ENCODE measurements at regions not wholly inside any gene's neighbourhood (a gene's known extent, or its start where the extent isn't known, plus 50 kb on each side); places are given as distances from the start of the nearest gene placed in this dataset.

DNA sequence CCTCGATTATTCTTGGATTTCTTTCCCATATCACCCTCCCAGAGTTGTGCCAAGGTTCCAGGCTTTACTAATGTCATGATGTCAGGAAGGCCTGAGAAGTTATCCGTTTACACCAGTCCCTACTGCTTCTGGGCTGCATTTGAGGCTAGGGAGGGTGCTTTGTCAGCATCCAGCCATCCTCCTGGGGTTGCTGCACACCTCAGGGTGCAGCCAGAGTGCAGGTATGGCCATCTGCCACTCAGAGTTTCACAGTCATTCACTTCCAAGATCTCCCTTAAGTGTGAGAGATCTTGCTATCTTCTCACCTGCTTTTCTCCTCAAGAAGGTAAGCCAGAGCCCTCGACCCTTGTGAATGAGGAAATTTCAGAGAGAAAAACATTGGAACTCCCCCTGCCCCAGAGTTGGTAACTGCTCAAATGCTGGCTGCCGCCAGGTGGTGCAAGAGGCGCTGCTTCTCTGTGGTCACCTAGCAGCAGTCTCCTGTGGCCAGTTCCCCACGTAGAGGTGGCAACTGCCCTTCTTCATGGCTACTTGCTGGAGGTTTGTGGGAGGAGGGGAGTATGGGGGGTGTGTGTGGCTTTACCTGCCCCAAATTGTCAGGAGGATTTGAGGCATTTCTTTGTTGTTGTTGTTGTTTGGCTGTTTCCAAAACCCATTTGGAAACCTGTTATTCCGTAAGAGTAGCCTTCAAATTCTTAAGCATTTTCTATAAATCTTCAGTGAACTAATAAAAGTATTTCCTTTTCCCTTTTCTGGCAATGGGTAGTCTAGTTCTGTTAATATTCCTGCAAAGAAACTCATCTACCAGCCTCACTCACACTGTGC is 259.6 kb upstream of the DMRT1 start:
- H3K79me2 ChIP-seq (ENCODE audit: insufficient read depth, low read length): no peaks in the 10 kb centered on the region

DNA sequence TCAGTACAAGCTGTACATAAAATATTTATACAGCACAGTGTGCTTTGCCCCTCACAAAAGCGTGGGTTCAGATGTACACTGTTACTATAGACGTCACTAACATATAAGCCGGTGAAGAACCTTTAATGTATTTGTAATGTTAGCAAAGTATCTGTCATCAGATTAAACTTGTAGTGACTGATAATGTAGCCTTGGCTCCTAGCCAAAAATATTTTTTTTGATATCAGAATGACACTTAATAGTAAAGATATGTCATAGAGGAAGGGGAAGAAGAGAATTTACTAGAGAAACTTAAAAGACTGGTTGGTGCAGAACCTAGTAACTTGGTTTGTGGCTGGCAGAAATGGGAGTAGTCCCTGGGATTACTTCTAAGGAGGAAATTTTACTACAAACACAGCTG is 258.7 kb upstream of the DMRT1 start:
- Histone ChIP-seq H3K79me2 (ENCODE audit: insufficient read depth, low read length) (no peaks in the 10 kb centered on the region), H3K36me3 (ENCODE audit: insufficient read depth, low read length) (no peaks in the 10 kb centered on the region), H3K9me2 (replicated peaks; ENCODE audit: low read depth, low read length) (no peaks in the 10 kb centered on the region), H4K20me1 (ENCODE audit: insufficient read depth, low read length, poor library complexity, severe bottlenecking) (no peaks in the 10 kb centered on the region), H3K4me1 (ENCODE audit: insufficient read depth, low read length, poor library complexity, severe bottlenecking) (no peaks in the 10 kb centered on the region), H3K9me3 (ENCODE audit: insufficient read depth, low read depth, low read length) (no peaks in the 10 kb centered on the region), H3K4me3 (ENCODE audit: low read length, poor library complexity, severe bottlenecking) (no peak overlapping the region), H3K27me3 (ENCODE audit: insufficient read depth, low read length, poor library complexity, severe bottlenecking) (no peaks in the 10 kb centered on the region), H2AFZ (ENCODE audit: low read length) (no peak overlapping the region), H3K9ac (ENCODE audit: low read depth, low read length, poor library complexity, severe bottlenecking) (no peak overlapping the region), H3F3A (ENCODE audit: low read depth) (no peaks in the 10 kb centered on the region), H3K4me2 (ENCODE audit: low read depth, low read length, poor library complexity, severe bottlenecking) (no peak overlapping the region)
- TF ChIP-seq EZH2phosphoT487 (IDR thresholded peaks at IDR 0.05; ENCODE audit: borderline replicate concordance): no peak
- TF ChIP-seq, protein P1, sequence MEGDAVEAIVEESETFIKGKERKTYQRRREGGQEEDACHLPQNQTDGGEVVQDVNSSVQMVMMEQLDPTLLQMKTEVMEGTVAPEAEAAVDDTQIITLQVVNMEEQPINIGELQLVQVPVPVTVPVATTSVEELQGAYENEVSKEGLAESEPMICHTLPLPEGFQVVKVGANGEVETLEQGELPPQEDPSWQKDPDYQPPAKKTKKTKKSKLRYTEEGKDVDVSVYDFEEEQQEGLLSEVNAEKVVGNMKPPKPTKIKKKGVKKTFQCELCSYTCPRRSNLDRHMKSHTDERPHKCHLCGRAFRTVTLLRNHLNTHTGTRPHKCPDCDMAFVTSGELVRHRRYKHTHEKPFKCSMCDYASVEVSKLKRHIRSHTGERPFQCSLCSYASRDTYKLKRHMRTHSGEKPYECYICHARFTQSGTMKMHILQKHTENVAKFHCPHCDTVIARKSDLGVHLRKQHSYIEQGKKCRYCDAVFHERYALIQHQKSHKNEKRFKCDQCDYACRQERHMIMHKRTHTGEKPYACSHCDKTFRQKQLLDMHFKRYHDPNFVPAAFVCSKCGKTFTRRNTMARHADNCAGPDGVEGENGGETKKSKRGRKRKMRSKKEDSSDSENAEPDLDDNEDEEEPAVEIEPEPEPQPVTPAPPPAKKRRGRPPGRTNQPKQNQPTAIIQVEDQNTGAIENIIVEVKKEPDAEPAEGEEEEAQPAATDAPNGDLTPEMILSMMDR (conservative IDR thresholded peaks at IDR 0.05; ENCODE audit: low read length): no peak

More for the DNA sequence above, 259.6 kb upstream of the DMRT1 start:
- Histone ChIP-seq H3K9me2 (replicated peaks; ENCODE audit: low read depth, low read length) (no peaks in the 10 kb centered on the region), H3K4me2 (ENCODE audit: low read depth, low read length, poor library complexity, severe bottlenecking) (no peak overlapping the region), H3K9ac (ENCODE audit: low read depth, low read length, poor library complexity, severe bottlenecking) (no peak overlapping the region), H3K36me3 (ENCODE audit: insufficient read depth, low read length) (no peaks in the 10 kb centered on the region), H2AFZ (ENCODE audit: low read length) (no peak overlapping the region), H3K4me3 (ENCODE audit: low read length, poor library complexity, severe bottlenecking) (no peak overlapping the region), H3F3A (ENCODE audit: low read depth) (no peaks in the 10 kb centered on the region), H3K9me3 (ENCODE audit: insufficient read depth, low read depth, low read length) (no peaks in the 10 kb centered on the region), H3K4me1 (ENCODE audit: insufficient read depth, low read length, poor library complexity, severe bottlenecking) (no peaks in the 10 kb centered on the region), H4K20me1 (ENCODE audit: insufficient read depth, low read length, poor library complexity, severe bottlenecking) (no peaks in the 10 kb centered on the region), H3K27me3 (ENCODE audit: insufficient read depth, low read length, poor library complexity, severe bottlenecking) (no peaks in the 10 kb centered on the region)
- no peak for TF ChIP-seq EZH2phosphoT487 (IDR thresholded peaks at IDR 0.05; ENCODE audit: borderline replicate concordance)
- TF ChIP-seq, protein P1 (conservative IDR thresholded peaks at IDR 0.05; ENCODE audit: low read length): peak; percentile 60

DNA sequence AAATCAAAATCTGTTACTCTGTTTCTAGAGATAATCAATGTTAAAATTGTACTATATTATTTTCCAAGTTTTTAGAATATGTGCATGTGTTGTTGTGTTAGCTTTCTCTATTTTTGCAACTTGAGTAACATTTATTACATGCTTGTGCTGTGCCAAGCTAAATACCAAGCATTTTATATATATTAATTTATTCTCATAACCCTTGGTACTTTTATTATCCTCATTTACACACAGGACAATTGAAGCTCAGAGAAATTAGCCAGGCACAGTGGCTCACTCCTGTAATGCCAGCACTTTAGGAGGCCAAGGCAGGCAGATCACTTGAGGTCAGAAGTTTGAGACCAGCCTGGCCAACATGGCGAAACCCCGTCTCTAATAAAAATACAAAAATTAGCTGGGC is 254.0 kb upstream of the DMRT1 start:
- Histone ChIP-seq H3K79me2 (ENCODE audit: insufficient read depth, low read length) (no peaks in the 10 kb centered on the region), H3K4me3 (ENCODE audit: low read length, poor library complexity, severe bottlenecking) (no peak overlapping the region)
- no peak for TF ChIP-seq EZH2phosphoT487 (IDR thresholded peaks at IDR 0.05; ENCODE audit: borderline replicate concordance)
- TF ChIP-seq, protein P1 (conservative IDR thresholded peaks at IDR 0.05; ENCODE audit: low read length): no peak

More for the DNA sequence above, 254.0 kb upstream of the DMRT1 start:
- Histone ChIP-seq H3K27me3 (ENCODE audit: insufficient read depth, low read length, poor library complexity, severe bottlenecking) (no peaks in the 10 kb centered on the region), H3K4me2 (ENCODE audit: low read depth, low read length, poor library complexity, severe bottlenecking) (no peak overlapping the region), H3K9me3 (ENCODE audit: insufficient read depth, low read depth, low read length) (no peaks in the 10 kb centered on the region), H4K20me1 (ENCODE audit: insufficient read depth, low read length, poor library complexity, severe bottlenecking) (no peaks in the 10 kb centered on the region), H3K9ac (ENCODE audit: low read depth, low read length, poor library complexity, severe bottlenecking) (no peak overlapping the region), H3K9me2 (replicated peaks; ENCODE audit: low read depth, low read length) (no peaks in the 10 kb centered on the region), H3K4me1 (ENCODE audit: insufficient read depth, low read length, poor library complexity, severe bottlenecking) (no peaks in the 10 kb centered on the region), H2AFZ (ENCODE audit: low read length) (no peak overlapping the region), H3K36me3 (ENCODE audit: insufficient read depth, low read length) (no peaks in the 10 kb centered on the region), H3F3A (ENCODE audit: low read depth) (no peaks in the 10 kb centered on the region)
